NK-92 treated with Interleukin-12 subunit alpha and Interleukin-12 subunit beta, amount 100 ng/mL, for 24 hours (cell line): ENCODE measurements at regions not wholly inside any gene's neighbourhood (a gene's known extent, or its start where the extent isn't known, plus 50 kb on each side); places are given as distances from the start of the nearest gene placed in this dataset.

Experiments used
- DNase-seq: peaks from one replicate; lab custom pipeline; 2025; lab: John Stamatoyannopoulos, UW

DNA sequence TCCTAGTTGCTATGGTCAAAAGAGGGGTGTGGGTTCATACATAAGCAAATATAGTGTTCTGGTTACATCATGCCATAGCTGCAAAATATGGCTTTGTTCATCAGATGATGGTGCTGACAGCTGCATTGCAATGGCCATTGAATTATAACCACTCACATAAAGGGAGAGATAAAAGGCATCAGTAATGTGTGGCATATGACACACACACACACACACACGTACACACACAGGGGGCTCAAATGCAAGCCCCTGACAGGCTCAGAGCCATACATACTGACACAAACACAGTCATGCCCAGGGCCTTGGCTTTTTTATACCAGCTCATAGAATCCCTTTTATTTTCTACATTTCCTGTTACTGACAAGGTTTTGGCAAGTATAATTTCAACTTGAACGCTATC, 698.9 kb downstream of the BCL11B start:
- no peak for DNase-seq

DNA sequence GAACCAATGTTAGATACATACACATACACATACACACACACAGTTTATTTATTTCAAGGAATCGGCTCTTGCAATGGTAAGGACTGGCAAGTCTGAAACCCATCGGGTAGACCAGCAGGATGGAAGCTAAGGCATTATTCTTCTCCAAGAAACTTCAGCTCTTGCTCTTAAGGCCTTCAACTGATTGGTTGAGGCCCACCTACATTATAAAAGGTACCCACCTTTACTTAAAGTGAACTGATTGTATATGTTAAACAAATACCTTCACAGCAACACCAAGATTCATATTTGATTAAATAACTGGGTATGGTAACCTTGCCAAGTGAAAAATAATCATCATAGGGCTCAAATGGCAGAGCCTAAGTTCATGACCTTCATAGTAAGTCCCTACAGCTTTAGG, 695.5 kb downstream of the BCL11B start:
- no peak for DNase-seq

DNA sequence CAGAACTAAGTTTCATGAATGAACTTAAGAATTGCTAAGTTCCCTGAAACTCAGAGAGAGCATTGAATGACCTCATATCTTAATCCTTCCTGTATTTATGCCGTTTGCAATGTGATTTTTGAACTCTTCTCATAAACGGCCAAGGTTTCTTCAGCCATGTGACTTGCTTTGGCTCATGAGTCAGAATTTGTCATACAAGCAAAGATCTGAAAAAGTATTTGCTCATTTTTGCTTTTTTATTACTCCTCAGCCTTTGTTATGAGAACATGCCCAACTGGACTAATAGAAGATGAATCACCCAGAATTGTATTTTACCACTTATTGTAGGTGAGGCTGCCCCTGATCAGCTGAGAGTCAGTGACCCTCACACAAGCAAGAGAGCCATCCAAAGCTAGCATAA, 693.8 kb downstream of the BCL11B start:
- no peak for DNase-seq

DNA sequence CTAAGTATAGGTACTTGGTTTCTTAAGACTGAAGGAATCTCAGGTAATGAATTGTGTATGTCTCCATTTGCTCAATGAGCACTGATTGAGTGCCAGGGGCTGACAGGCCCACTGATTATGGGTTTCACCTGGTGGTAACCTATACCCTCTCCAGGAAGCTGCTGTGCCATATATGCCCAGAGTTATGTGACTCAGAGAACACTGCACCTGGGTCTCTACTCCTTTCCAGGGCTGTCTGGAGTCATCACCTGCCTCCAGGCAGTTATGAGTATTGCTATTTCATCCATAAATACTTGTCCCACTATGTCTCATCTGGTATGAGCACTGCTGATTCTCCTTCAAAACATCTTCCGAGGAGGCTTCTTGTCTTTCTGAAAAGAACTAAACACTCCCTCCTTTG, 692.9 kb downstream of the BCL11B start:
- DNase-seq: no peak

DNA sequence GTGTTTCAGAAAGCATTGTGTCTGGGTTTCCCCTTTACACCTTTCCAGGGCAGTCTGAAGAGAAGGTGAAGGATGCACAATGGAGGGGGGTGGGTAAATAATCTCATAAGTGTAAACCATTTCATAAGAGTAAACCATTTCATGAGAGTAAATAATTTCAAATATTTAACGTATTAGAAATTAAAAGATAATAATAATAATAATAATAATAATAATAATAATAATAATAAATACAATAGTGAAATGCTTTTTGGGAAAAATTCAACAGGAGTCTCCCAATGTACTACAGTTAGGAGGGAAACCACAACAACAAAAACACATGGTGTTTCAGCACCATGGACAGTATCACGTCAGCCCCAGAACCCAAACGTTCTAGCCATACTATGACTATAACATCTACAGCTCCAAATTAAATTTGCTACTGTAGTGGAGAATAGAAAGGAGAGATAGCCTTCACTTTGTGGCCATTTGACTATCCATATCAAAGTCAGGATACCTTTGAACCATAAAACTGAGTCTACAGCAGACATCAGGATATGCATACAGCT, 691.8 kb downstream of the BCL11B start:
- no peak for DNase-seq

DNA sequence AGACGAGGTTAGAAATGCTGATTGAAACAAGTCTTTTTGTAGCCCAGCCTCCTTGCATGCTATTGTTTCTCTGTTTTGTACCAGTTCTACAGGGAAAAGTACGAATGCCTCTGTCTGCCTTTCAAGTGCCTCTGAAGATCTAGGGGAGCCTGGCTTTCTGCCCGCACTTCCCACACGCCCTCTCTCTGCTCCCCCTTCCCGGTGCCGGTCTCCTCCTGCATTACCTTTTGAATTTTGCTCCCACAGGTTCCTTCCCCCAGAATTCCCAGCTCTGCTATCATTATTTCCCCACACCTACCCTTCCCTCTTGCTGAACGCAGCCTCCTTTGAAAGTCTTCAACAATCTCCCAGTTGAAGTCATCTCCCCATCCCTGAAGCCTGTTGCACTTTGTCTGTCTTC, 689.7 kb downstream of the BCL11B start:
- DNase-seq: no peak

DNA sequence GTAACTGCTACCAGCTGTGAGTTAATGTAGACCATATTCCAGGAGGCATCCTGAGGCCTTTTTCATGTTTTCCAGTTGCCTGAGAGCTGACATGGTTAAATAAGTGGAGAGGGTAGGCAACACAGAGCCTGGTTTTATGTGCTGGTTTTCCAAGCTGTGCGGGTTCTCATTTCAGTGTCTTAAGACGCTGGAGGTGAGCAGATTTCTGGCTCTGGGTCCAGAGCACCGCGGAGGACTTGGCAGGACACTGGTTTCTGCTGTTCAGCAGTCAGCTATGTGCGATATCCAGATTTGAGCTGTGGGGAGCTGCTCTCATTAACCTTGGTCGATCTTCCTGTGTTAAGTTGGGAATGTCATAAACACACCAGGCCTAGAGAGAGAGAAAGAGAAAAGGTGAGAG, 680.8 kb downstream of the BCL11B start:
- no peak for DNase-seq

DNA sequence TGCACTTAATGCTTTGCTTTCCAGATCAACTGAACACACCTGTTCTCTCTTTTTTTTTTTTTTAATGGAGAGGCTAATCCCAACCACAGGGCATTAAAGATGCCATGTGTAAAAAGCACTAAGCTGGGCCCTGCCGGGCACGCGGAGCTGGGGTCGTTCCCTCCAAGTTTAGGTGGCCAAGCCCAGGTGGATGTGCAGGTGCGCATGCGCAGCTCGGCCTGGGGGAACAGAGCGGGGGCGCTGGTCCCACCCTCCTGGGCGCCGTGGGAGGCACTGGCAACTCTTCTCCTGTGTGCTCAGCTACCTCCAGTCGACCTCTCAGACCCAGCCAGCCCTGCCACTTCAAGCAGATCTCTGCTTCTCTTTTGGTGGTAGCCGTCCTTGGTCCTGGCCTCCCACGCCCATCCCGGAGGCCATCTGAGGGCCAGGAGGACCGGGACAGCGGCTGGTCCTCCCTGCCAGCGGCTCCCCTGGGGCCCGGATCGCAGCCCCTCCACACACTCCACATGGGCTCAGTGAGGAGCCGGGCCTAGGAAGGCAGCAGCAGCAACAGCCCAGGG, 679.3 kb downstream of the BCL11B start:
- no peak for DNase-seq

DNA sequence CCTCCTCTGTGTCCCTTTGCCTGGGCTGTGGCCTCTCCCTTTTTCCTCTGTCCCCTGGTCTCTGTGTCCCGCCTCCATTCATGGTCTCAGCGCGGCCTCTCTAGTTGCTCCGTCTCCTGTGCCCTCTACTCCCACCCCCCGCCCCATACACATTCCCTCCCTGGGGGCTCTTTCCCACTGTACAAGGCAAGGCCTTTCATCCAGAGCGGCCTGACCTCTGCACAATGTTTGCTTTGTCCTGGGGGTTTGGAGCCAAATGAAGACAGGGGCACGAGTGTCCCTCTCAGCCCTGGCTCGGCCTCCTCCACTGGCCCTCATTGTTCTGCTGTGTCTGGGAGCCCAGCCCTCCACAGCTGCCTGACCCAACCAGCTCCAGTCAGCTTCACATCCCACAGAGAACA, 678.6 kb downstream of the BCL11B start:
- no peak for DNase-seq

DNA sequence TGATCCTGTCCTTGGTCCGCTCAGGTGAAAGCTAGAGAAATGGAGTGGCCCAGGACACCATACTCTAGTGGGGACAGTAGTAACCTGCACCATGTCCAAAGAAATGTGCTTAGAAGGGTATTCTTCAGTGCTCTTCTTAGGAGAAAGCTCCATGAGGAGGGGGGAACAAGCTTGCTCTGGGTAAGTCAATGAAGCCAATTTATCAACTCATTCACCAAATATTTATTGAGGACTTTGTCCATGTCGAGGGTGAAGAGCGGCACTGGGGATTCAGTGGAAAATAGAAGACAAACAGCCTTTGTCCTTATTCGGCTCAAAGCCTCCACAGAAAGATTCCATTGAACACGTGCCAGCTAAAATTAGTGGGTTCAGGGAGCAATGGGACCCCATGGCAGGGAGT, 677.8 kb downstream of the BCL11B start:
- DNase-seq: no peak

DNA sequence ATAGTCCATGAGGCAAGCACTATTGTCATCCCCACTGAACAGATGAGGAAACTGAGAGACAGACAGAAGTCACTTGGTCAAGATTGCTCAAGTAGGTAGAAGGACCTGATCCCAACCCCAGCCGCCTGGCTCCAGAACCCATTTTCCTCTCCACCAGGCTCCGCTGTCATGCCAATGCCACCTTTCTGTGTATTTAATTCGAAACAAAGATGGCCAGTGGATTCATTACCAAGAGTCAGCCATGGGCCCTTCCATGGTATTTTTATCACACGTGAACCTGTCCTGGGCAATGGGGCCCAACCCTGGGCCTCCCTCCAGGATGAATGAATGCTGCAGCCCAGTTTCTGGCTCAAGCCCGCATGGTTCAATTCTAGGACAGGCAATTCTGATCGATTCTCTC, 673.4 kb downstream of the BCL11B start:
- no peak for DNase-seq

DNA sequence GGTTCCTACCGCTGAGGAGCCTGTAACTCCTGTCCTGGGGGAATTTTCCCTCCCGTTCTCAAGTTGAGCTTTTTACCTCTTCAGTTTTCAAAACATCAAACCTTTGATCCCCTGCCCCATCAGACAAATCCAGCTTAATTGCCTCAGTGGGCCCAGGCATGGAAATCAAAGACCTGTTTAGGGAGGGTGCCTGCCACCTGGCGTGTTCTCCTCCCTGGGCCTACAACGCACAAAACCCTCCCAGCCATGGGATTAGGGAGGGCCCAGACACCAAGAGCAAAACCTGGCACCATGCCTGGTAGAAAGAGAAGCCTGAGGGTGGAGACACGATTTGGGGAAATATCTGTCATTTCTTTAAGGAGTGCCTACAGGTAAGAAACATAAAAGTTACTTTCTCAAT, 672.9 kb downstream of the BCL11B start:
- no peak for DNase-seq

DNA sequence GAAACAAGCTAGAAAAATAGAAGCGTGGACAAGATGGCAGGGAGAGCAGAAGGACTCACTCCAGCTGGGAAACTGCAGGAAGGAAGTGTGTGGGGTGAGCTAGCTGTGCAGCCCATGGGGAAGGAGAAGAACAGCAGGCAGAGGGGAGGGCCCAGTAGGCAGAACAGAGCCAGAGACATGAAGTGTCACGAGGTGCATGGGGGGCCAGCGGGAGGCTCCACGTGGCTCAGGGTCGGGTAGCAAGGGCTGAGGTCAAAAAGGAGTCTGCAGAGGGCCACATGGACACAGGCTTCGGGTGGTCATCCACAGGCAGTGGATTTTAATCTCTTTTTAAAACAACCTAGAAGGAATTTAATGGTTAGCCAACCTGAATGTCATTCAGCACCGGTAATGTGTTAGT, 669.0 kb downstream of the BCL11B start:
- no peak for DNase-seq

DNA sequence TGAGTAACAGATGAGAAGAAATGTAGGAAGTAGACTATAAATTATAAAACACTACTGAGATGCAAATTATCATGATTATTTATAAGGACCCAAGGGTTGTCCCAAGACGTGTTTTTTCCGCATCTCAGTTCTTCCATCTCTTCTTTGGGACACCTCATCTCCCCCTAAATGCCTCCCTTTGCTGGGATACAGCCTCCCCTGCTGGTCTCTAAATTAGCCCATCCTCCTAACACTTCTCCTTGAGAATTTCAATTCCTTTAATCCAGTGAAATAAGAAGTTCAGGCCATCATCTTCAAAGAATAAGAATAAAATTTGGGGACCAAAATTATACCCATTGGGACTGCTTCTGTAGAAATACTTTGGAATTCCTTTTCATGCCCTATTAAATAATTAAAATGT, 667.0 kb downstream of the BCL11B start:
- DNase-seq: no peak

DNA sequence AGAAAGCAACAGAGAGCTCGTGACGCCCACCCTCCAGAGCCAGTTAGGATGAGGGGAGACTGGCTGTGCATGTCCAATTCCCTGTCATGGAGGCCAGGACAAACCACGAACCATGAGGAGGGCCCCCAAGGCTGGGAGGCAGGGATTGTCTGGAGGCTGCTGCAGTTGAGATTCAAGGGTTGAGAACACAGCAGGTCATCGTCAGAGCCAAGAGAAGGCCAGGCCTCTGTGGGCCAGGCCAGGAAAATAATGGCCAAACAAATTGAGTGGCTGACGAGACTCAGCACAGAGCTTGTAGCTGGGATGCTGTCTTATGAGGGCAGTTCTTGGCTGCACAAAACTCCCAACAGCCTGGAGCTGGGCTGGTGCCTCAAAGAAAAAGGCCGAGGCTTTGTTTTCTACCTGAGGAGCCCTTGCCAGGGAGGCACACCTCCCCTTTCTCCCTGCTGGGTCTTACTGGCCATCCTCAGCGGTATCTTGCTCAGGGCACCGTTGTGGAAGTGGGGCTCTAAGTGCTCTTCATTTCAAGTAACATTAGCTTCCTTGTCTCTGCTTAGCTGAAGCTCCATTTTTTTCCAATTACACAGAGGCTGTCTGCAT, 665.9 kb downstream of the BCL11B start:
- DNase-seq: no peak

DNA sequence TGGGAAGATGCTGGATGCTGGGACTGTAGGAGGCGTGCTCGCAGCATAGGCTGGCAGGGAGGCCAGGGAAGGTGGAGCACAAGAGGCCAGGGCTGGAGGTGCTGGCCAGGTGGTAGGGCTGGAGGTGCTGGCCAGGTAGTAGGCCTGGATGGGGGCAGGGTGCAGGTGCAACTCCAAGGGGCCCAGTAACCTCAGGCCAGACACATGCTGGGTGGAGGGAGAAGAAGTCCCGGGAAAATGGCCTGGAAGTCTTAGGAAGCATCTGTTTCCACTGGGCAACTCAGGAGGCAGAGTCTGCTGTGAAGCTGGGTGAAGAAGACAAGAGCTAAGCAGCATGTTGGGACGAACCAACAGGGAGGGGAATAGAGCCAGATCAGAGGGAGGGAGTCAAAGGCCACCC, 665.2 kb downstream of the BCL11B start:
- no peak for DNase-seq

DNA sequence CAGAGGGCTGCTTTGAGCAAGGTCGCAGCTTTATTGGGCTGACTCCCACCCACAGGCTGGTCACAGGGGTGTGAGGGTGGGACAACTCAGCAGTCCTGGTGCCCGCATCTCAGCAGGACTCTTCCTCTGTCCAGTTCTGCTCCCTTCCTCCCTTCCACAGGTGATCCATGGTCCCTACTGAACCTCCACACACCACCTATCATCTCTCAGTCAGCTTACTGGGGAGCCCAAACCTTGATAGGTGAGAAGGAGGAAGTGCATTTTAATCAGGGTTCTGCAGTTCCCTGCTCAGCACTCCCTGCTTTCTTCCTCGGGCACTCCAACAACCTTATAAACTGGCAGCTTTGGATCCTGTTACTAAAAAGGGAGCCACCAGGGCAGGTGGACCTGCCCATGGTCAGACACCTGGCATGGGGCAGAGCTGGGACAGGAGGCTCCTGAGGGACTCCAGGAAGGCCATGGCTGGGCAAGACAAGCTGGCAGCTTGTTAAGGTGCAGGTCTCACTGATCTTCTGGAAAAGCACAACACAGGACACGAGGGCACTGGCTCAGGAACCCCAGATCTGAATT, 664.6 kb downstream of the BCL11B start:
- no peak for DNase-seq

DNA sequence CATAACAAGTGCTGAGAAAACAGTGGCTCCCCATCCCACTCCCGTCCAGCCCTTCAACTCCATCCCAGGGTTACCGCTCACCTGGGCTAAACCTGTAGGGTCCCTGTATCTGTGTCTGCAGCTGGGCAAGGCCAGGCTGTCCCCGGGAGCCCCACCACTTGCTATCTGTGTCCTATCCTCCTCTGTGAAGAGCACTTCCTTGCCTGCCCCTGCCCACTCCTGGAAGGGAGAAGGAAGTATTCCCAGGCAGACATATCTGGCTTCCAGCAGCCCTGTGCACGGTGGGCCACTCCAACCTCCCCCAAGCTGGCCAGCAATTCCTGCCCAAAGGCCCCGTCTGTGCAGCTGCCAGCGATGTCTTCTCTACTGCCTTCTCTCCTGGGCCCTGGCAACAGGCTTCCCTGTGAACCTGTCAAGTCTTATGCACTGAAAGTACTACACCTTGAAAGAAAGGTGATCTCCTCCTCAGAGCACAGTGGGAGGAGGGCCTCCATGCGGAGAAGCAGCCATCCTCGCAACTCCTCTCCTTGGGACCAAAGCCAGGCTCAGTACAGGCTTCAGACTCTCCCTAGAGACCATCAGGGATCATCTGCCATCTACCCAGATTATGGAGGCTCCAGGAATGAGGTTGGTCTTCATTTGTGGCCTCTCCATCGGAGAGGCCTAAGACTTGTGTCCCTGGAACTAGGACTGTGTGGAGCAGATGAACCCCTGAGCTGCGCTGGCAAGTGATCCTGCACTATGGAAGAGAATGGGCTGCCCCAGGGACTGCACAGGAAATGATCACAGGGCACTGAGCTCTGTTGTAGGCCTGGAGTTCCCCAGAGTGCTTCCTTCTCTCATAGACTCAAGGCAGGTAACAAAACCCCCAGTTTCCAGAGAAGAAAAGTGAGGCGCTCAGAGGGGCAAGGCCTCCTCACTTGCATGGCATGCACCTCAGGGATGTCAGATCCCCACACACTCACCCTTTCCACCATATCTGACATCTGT, 663.6 kb downstream of the BCL11B start:
- DNase-seq: no peak

DNA sequence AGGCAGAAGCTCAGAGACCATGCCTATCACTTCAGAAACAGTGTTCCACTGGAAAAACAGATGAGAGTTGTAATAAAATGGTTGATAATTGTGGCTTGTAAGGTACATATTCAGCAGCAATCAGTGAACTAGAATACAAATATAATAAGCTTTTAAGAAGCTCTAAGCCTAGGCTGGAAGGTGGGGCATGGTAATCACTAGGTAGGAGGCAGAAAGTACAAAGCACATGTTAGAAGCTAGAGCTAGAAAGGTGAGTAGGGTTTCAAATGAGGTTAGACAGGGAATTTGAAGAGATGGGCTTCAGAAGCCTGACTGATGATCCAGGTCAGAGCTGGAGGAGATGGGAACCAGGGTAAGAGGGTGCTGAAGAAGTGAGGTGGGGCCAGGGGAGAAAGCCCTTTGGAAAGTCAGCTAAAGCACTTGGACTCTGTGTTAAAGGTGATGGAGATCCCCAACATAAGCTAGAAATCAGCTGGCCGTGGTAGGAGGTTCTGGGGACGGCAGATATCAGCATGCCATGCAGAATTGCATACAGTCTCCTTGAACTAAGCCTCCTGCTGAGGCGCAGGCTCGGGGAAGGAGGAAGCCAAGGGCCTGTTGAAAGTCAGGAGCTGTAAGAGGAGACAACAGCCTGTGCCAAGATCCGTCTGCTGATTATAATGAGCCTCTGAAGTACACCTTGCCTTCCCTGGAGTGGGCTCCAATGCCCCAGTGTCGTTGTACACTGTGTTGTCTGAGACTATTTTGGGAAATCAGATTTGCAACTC, 659.4 kb downstream of the BCL11B start:
- DNase-seq: no peak

DNA sequence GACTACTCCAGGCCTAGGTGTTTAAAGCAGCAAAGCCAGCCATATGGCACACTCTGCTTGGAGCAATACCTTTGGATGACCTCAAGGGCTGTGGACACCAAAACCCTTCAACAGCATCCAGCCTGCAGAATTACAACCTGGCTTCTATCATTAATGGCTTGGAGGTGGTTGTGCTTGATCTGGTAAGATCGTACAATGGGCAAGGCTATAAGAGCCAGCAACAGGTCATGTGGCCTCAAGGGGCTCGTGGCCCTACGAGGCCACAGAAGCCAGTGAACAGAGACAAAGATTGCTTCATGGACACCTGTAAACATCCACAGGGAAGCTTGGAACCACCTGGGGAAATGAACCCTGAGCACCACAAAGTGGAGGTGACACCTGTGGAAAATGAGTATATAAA, 657.3 kb downstream of the BCL11B start:
- DNase-seq: no peak

DNA sequence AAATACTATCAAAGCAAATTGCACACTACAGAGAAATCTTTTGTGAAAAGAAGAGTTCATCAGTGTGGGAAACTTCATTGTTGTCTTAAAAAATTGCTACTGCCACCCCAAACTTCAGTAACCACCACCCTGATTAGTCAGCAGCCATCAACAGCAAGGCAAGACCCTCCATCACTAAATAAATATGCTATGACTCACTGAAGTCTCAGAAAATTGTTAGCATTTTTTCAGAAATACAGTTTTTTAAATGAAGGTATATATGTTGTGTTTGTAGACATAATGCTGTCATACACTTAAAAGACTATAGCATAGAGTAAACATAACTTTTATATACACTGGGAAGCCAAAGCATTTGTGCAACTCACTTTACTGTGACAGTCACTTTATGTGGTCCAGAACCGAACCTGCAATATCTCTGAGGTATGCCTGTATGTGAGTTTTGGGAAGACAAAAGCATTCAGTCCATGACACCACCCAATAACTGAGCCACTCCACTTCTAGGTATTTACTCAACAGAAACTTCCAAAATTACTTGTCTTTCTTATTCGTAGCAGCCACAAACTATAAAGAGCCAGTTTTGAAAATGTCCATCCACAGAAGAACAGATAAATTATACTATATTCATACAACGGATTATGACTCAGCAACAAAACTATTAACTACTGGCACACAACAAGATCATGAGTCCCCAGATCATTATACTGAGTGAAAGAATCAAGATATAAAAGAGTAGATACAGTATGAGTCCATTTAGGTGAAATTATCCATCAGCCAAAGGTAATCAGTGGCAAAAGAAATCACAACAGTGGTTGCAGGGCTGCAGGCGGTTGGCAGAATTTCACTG, 649.6 kb downstream of the BCL11B start:
- no peak for DNase-seq
